COLO829 (cell line): ENCODE measurements at regions not wholly inside any gene's neighbourhood (a gene's known extent, or its start where the extent isn't known, plus 50 kb on each side); places are given as distances from the start of the nearest gene placed in this dataset.
"Not testable (repeated sequence)": the region's sequence is repeated elsewhere in the genome, so short reads cannot be mapped to it uniquely, and the experiment has no call there.

Source experiments
- DNase-seq: peaks from one replicate; pipeline ENCODE4 v3.0.0; 2012; ENCODE audit warnings: low spot score

DNA sequence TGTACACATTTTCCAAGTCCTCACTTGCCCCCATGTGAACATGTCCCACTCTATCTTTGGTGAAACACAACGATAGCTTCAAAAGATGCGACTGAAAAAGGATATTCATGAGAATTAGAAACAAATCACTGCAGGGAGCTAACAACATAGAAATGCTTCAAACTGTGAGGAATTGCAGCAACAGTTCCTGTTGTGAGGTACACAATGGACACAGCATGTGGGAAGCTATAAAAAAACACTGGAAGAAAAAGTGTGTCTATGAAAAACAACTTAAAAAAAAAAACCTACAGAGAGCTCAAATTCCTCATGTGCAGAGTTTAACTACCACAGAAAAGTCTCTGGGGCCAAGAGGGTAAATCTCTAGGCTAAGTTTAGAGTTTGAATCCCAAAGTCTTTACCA is 51.6 kb upstream of the BLTP1 start:
- no peak for DNase-seq

DNA sequence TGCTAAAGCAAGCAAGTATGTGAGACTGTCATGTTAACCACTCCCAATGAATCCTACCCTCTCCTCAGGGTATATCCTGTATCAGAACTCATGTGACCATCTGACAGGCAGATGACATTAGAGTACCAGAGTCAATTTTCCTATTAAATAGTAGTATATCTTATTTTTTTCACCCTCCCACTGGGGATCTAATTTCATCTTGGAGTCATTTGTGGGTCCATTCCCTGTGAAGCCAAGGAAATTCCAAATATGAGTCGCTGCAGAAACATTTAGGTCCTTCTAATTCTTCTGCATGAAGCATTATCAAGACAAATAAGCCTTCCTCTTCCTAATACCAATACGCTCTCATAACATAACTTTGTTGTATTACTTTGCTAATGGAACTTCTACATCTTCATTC is 52.2 kb upstream of the BLTP1 start:
- DNase-seq, result no peak

DNA sequence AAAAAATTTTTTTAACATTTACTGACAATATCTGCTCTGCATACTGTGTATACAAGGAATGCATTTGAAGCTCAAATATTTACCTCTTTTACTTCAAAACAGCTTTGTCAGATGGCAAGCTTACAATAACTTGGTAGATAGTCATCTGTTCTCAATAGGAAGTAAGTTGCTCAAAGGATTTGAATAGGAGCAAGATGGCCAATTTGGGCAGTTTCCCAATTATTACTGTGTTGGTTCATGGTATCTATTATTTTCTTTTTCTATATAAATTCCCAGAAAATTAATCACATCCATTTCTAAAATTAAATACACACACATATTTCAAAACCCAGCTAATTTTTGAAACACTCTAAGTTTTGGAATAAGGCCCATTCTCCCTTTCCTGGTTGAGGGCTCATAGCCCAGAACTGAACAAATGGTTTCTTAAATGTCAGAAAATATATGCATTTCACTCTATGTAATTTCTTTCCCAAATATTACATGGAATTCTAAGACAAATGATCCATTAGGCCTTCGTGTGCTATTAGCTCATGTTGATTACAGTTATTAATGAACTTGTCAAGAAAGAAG is 60.2 kb upstream of the BLTP1 start:
- DNase-seq, result no peak

DNA sequence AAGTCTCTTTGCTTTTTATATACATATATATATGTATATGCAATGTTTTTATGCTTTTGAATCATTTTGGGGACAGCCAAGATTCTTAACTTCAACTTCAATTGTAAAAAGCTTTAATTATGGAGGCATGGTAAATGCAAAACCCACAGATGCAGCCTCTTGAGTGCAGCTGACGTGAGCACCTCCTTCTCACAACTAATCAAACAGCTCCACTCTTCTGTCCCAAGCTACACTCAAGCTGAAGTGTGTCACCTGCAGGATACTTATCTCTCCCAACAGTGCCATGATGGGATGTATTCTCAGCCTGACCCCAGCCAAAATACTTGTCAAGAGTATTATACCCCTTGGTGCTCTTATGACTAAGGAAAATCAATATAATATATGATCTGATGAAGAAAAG is 60.7 kb upstream of the BLTP1 start:
- DNase-seq, result no peak

DNA sequence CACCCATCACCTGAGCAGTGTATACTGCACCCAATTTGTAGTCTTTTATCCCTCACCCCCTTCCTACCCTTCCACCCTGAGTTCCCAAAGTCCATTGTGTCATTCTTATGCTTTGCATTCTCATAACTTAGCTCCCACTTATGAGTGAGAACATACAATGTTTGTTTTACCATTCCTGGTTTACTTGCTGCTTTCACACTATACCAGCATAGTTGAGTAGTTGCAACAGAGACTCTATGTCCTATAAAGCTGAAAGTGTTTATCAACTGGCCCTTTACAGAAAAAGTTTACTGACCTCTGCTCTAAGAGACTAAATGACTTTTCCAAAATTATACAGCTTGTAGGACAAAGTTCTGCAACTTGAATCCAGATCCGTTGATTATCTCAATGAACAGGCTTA is 61.1 kb upstream of the BLTP1 start:
- no peak for DNase-seq

DNA sequence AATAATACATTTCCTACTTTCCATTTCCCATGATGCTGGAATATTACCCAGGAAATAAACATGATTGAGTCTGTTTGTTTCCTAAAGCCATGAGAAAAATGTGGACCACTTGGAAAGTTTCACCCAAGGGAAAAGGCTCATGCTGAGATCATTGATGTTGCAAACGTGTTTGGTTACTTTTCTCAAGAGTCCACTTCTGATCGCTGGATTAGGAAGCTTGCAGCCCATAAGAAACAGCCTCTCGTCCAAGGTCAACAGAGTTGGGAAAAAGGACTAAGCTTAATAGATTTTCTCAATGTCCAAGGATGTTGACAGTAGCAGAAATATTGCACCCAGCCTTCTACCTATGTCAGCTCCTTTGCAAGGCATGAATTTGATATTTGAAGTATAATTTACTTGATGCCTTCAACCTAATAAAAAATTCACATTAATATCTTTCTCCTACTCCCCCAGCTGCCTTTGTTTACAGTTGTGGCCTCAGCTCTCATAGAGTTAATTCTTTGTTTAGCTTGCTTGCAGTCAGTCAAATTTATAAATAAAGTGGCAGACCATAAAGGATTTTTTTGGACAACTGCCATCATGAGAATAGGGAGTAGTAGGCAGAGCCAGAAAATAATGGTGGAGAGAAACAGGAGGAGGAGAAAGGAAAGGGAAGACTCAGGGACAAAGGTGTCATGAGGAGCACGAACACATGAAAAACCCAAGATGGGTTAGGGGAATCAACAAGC is 65.6 kb upstream of the BLTP1 start:
- DNase-seq, result no peak

DNA sequence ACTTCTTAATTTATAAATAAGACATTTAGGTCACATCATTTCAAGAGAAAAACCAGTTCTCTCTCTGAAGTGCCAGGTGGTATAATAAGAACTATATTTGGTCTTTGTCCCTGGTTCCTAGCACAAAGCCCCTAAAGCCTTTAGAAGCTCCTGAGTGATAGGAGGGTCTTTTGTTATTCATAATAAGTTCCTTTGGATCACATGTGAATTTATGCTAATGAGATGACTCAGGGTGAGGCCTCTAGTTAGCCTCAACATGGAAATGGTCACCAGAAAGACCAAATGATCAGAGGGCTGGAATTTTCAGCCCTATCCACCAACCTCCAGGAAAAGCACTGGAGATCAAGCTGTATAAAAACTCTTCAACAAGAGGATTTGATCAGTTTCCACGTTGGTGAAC is 68.1 kb upstream of the BLTP1 start:
- no peak for DNase-seq

DNA sequence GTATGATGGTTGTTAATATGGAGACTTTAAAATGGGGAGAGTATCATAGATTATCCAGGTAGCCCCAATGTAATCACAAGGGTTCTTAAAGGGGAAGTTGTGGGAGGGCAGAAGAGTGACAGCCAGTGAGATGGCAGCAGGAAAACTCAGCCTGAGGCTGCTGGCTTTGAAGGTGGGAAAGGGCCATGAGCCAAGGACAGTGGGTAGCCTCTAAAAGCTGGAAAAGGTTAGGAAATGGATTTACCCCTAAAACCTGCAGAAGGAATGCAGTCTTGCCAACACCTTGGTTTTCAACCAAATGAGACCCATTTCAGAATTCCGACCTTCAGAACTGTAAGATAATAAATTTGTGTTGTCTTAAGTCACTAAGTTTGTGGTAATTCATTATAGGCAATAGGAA is 68.8 kb upstream of the BLTP1 start:
- DNase-seq, result no peak

DNA sequence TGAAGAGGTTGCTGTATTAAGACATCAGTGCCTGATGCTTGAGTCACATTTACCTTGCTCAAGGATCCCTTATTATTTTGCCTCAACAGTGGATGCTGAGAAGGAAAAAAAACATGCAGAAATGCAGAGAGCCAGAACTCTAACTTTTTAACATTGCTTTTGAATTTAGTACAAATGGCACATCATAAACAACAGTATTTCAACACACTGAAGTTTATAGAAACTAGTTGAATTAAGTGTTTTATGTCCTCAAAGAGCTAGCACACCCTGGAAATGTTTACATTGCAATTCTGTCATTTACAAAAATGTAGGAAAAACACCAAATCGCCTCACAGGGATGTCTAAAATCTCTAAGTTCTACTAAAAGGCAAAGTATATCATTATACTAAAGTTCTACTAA is 69.5 kb upstream of the BLTP1 start:
- DNase-seq, result no peak

DNA sequence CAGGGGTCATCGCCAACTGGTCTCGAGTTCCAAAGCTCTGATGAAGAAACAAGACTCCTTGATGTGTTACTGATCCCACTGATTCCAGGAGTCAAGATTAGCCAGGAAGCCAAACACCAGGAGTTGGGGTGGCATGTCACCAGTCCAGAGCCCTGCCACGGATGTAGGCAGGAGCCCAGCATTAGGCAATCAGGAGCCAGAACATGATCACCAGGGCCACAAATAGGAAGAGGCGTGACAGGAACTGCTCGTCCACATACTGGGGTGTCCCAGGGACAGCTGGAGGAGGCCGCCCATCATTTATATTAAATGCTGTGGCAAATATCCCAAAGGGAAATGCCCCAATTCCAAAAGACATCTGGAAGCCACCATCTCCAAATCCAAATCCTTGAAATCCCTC is 74.5 kb upstream of the BLTP1 start:
- DNase-seq, result not testable (repeated sequence)

DNA sequence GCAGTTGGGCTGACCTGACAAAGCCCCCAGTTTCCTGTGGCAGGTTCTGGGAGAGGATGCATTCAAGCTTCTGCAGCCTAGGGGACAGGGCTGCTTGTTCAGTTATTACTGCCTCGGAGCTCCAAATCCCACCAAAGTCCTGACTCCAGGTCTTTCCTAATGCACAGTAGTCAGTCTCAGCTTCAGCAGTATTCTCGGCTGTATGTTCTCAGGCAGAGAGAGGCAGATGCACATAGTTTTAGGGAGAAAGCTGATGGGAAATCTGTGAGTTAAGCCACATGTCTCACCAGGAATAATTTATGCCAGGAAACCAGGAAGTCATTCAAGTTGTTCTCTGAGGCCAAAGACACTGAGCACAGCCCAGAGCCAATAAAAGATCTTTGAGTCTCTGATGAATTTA is 75.3 kb upstream of the BLTP1 start:
- not testable (repeated sequence) for DNase-seq

DNA sequence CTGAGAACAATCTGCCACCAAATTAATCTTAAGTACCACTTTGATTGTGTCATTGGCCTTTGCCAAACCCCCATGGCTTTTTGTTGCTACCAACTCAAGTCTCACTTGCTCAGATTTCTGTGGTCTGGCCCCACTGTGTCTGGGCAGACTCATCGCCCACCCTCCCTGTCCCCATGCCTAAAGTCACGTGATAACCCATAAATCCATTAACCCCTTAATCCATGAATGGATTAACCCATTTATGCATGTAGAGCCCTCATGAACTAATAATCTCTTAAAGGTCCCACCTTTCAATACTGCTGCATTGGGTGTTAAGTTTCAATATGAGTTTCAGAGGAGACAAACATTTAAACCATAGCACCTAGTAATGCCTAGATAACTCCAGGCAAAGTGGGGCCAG is 78.5 kb upstream of the BLTP1 start:
- DNase-seq, result no peak

DNA sequence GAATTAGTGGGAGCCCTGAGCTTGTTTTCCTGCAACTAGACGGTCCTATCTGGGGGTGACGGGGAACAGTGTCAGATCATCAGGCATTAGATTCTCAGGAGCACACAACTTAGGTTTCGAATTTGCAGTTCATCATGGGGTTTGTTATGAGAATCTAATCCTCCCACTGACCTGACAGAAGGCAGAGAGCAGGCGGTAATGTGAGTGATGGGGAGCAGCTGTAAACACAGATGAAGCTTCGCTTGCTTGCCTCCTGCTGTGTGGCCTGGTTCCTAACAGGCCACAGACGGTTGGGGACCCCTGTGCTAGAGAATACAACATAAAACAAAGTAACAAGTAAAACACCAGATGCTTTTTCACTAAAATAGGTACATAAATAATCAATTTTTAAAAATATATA is 86.2 kb upstream of the BLTP1 start:
- no peak for DNase-seq

DNA sequence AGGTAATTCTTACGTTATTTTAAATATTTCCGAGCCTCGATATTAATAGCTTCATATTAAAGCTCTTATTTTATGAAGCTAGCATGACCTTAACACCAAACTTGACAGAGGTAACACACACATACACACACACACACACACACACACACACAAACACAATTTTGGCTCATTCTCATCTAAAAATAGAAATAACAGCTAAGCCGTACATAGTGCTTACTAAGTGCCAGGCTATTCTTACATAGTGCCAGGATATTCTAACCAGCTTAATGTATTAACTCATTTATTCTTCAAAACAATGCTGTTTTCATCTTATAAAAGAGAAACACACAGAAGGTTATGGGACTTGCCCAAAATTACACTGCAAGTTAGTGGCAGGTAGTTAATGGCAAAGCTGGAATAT is 87.0 kb upstream of the BLTP1 start:
- no peak for DNase-seq

DNA sequence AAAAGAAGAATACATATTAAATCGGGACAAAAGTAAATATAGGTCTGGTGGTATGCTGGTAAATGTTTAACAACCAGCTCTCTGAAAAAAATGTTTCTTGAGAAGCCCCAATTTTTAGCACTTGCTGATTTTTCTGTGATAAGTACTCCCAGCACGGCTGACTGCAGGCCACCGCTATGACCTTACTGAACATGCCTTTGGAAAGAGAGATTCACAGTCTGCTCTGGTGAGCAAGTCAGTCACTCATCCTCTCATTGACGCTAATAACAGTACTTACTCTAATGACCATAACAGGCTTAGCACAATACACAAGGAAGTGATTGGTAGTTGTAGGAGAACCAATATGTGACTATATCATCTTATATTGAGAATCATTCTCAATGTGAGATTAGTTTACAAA is 98.9 kb upstream of the BLTP1 start:
- no peak for DNase-seq

DNA sequence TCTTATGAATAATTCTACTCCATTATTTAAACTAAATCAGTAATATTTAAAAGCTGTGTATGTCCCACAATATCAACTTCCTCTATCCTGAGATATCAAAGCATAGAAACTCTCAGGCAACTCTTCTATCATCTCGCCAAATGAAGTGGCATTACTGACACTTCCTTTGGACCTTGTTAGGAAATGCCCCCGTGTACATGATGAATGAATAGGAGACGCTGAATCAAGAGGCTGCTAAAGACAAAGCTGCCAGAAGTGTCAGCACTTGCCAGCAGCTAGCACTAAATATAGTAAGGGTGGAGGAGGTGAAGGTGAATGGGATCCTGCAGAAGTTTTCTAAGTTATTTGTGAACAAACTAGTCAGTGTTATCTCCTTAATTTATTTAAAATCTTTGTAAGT is 99.5 kb upstream of the BLTP1 start:
- no peak for DNase-seq

DNA sequence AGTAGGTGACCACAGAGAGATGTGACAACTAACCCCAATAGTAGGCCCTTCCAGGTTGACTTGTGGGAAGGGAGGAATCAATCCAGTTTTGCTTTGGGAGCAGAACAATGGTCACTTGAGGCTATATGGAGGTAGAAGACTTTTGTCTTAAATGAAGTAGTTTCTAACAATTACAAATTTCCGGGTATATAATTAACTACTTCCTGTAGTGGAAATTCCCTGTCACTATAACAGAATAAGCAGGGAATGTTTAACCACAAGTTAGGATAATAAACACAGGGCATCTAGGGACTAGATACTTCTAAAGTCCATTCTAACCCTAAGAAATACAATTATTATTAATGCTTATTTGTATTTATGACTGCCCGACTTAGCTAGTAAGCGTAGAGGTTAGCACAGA is 99.0 kb upstream of the TRPC3 start:
- DNase-seq, result no peak

DNA sequence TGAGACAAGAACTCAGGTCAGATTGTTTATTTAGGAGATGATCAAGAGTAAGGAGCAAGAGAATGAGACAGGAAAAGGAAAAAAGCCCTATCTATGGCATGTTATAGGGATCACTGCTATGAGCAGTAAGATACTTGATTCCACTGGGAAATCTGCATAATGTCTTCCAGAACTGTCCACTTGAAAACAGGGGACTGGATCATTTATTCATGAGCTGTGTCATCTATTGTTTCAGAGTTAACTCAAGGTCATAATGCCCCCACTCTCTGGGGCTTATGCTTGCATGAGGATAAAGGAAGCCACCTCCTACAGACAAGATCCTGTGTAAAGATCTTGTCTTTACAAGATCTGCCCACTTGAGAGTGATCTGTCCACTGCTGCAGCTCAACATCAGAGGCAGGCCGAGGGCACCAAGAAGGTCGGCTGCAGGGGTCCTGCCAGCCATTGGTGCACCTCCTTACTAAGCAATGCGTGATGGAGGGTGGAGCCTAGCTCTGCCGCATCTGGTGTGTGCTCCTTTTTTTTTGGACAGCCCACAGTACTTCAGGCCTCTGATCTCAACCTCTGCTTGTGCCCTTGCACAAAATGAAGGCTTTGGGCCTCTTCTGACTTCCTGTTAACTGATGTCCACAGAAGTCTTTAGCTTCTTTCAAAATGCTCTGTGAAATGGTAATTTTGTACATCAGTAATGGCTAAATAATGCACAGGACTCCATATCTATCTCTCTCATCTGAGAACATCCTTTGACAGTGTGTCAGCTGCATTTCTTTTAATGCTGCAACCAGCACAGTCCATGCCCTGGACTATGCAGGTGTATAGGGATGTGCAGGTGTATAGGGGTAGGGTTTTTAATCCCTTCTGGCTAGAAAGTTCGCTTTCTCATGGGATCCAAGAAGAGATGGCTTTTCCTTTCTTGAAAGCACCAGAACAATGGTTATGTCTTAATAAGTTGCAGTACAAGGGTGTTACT is 95.9 kb upstream of the TRPC3 start:
- DNase-seq, result no peak

DNA sequence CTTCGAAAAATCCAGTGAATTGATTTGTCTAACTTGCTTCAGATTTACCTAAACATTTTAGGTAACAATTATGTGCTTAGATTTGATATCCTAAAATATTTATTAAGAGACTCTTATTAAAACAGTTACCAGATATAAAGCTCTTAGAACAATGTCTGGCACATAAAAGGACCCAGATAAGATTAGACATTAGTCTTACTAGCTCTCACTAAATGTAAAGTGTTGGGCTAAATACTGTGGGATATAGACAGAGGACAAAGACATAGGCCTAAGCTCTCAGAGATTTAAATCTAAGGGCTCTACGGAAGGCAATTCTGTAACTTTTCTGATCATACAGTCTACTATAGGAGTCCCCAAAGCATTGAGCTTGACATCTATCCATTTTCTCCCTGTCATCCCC is 94.4 kb upstream of the TRPC3 start:
- no peak for DNase-seq

DNA sequence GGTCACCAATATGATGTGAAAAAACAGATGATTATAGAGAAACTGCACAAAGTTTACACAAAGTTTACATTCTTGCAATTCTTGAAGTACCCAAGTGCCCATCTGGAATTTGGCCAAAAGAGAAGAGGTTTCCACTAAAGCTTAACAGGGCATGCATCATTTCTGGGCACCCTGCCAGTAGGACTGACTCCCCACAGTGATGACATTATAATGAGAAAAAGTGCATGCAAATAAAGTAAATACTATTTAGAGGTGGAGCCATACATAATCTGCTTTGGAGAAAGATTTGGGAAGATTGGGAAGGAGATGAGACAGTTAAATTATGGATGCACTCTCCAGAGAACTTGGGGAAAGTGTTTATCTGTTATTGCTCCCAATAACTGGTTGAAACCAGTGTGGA is 93.7 kb upstream of the TRPC3 start:
- peak; percentile 83 for DNase-seq

DNA sequence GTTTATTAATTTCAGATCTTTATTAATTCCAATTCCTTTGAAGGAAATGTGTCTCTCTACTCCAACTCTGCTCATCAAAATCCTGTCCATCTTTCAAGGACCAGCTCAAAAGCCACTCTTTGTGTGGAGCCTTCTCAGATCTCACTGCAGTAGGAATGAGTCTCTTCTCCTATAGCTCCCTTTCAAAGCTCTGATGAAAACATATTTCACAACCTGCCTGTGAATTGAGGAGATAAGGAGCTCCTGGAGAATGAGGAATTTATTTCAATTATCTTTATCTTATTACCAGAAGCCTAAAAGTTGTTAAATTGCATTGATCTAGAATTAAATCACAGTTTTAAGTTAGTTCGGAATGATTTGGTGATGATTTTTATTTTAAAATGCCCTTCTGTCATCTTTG is 92.6 kb upstream of the TRPC3 start:
- DNase-seq, result no peak

DNA sequence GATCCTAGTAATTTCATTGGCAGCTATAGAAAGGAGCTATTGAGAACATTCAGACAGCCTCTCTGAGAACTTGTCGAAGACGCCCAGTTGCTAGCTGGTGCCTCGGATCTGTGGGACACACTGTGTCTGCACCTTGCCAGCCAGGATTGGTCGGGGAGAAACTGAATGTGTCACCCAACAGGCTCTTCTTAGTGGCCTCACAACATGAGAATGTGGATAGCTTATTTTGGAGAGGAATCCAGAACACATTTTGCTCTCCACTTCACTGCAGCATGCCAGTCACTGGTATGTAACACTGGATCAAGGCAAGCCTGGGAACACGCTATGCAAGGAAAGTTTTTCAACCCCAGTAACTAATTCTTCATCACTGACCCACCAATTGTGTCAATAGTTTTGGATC is 89.5 kb upstream of the TRPC3 start:
- DNase-seq, result no peak

DNA sequence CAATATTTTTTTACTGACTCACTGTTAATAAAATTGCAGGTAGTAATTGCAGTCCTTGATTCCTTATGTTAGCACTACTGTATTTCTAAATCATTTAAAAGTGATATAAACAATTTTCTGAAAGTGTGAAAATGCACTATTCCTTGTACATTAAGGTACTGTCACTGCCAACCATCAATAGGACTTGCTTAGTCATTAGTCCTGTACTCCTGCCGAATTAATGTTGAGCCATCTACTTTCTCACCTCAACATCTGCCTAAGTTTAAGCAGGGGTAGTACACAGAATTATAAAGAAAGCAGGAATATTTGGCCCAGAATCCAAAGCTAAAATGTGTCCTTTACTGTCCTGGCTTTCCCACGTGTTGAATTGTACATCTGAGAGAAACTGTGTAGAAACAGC is 87.0 kb upstream of the TRPC3 start:
- DNase-seq, result no peak
